HG03139 (cell line): ENCODE measurements at regions not wholly inside any gene's neighbourhood (a gene's known extent, or its start where the extent isn't known, plus 50 kb on each side); places are given as distances from the start of the nearest gene placed in this dataset.

Experiments used
- ATAC-seq: cut with Tn5 transposase; IDR thresholded peaks from one replicate; pipeline ENCODE4 v1.9.1; 2021; ENCODE audit not compliant: unreplicated experiment

DNA sequence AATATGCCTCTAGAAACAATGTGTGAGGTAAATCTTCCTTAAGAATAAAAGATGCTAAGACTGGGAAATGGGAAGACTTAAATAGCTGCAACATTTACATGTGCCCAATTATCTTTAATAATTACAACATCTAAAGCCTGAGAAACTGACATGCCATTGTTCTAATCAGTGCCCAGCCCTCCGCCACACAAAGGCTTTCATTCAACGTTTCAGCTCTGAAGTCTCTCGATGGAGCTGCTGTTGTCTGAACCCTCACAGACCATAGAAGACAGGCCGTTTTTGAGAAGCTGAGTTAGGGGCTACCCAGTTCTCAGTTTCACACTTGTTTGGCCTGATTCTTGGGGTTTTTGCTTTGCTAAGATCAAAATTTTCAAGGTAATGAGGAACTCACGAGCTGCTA, 315.4 kb upstream of the CHST9 start:
- ATAC-seq, result no peak

DNA sequence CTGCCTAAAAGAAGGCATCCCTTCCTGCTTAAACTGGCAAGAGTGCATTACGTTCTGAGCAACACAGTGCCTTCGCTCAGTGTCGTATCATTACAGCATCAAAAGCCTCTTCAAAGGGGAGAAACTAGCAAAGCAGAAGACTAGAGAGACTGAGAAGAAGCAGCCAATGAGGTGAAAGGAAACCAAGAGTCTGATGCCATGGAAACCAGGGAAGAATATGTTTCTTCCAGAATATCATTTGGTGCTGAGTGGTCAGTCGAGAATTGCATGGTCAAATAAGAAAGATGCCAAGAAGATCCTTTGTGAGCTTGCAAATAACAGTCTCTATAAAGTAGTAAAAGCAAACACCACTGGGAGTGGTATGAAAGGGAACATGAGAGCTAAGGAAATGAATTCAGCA, 312.1 kb upstream of the CHST9 start:
- no peak for ATAC-seq

DNA sequence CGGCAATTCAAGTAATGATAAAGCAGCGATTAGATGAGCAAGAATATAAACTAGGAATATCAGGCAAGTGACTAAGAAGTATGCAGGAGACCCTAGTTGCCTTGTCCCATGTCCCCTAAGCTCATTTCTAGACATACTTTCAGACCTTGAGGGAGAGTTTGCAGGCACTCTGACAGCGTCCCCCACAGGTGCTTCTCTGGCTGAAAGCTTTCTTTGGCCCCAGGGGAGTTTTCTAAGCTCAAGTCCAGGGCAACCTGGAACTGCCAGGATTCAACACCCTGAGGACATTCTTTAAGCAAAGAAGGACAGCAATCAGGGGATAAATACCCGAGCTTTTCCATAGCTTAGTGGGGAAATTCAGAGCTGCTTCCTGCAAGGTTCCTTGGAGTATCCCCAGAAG, 308.1 kb upstream of the CHST9 start:
- no peak for ATAC-seq

DNA sequence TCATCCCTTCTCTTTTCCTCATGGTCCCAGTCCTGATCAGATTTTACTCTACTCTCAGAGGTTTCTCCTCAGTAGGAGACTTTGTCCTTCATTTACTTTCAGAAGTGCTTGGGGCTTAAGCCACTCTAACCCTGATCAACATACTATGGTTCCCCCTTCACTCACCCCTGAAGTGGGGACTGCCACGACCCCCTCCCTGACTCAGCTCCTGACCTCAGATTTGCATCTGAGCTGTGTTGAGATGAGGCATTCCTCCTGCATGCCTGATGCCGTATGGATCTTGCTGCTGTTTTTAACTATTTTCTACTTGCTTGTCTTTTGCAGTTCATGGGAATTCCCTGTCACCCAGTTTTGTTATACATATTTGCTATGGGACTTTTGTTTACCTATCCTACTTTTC, 306.7 kb upstream of the CHST9 start:
- ATAC-seq, result no peak

DNA sequence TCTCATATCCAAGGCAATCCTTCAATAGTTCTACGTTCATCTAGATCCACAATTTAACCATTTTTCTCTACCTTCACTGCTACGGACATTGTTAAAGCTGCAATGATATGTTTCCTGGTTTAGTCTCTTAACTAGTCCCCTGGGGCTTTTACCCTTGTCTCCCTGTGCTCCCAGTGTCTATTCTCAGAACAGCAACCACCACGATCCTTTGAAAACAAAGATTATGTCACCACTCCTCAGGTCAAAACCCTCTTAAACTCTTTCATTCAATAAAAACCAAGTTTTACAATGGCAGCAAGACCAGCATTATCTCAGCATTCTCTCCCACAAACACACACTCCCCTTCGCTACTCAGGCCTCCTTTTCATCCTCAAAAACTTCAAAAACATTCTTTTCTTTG, 298.2 kb upstream of the CHST9 start:
- no peak for ATAC-seq

DNA sequence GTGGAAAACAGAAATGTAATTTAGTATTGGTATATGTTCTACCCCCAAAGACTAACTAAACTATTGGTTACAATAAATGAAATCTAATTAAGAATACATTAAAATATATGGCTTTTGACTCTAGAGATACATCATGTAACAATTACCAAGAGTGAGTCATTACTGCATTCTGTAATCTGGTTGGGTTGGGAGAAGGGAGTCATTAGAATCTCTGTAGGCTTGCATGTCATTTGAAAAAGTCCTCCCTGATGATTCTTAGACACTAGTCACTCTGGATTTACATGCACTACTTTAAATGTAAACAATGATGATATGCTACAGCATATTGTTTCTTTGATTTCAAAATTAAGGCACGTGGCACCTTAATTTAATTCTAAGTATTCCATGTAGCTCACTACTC, 293.4 kb upstream of the CHST9 start:
- no peak for ATAC-seq

DNA sequence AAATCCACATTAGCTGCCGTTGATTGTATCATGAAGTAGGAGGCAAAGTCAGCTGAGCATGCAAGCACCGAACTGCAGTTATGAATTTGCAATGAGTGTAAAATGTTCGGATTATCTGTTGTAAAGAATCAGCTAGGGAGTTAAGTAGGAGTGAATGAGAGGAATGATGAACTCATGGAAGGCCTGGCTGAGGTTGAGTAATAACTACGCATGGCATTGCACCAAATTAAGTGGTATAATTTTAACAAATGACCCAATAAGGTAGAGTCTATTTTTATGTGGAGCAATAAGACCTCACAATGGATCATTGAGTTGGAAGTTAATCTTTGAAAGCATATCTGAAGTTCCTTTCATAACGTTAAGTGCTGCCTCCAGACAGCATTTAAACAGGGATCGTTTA, 288.2 kb upstream of the CHST9 start:
- ATAC-seq, result no peak

DNA sequence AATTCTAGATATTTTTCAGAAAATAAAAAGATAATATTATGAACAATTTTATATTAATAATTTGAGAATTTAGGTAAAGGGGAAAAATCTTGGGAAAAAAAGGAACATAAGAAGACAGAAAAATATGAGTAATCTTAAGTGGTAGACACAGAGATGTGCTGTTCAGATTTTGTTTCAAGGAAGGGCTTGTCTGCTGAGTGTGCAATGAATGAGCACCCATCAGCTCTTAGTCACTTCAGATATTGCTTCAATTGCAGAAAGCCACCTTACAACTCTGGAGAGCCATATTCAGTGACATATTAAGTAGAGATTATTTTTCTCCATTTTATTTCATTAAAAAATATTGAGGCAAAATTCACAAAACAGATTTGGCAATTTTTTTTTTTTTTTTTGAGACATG, 282.0 kb upstream of the CHST9 start:
- ATAC-seq, result no peak

DNA sequence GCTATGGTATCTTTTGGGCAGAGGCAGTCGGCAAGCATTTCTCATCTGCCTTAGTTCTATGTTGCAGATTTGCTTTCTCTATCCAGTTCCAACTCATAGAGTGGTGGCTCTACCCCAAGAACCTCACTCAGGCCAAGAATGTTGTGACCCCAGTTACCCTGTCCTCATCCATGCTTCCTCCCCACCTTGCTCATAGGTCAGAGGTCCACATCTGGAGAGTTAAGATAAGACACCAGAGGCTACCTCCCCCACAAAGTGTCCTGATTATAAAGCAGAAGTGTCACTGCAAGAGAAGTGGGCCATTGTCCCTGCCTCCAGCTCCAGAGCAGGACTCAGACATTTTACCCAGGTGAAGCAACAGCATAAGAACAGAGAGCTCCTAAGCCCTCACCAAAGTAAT, 276.8 kb upstream of the CHST9 start:
- ATAC-seq, result no peak

DNA sequence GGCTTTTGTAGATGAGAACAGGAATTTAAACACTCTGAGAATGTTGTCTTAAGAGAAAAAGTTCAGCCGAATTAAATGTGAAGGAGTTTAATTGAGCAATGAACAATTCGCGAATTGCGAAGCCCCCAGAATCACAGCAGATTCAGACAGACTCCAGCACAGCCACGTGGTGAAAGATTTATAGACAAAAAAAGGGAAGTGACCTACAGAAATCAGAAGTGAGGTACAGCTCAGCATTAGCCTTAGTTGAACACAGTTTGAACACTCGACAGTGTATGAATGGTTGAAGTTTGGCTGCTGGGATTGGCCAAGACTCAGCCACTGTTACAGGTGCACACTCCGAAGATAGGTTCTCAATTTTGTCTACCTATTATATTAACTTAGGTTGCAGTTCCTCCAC, 264.0 kb upstream of the CHST9 start:
- ATAC-seq, result no peak

DNA sequence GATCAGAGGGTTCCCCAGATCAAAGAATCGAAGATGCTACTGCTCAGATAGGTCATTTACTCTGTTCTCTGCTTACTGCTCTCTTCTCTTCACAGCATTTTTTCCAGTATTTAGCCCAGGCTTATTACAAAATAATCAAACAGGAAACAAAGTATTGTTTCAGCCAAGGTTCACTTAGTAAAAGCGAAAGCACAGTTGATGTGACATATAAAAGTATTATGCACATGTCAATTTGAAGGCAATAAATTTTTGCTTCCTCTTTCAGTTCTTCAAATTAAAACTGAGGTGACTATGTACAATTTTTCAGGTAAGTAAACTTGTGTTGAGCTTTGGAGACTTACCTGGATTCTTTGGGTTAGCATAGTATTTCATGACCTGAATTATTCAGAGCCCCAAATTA, 262.8 kb upstream of the CHST9 start:
- no peak for ATAC-seq

DNA sequence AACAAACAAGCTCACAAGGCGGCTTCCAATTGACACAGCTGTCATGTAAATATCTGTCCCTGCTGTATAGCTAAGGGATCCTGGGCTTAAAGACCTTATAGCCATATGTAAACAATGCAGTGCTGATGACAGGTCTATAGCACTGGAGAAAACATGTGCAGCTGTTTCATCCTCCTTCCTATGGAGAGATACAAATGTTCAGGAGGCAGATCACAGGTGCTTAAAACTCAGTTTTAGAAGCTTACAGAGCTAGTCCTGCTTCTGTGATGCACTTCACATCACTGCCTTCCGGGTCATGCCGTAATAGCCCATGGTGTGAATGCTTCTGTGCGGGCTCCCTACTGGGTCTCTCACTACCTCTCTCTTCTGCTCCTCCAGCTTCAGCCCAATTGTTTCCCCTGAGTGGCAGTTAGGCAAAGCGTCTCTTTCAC, 262.4 kb upstream of the CHST9 start:
- ATAC-seq, result no peak

DNA sequence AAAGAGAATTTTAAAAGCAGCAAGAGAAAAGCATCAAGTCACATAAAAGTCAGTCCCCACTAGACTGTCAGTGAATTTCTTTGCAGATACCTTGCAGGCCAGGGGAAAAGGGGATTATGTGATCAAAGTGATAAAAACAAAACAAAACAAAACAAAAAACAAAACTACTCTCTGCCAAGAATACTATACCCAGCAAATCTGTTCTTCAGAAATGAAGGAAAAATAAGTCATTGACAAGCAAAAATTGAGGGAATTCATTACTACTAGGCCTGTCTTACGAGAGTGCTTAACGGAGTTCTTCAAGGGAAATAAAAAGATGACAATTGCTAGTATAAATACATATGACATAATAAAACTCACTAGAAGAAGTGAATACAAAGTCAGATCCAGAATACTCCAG, 245.5 kb upstream of the CHST9 start:
- ATAC-seq, result no peak

DNA sequence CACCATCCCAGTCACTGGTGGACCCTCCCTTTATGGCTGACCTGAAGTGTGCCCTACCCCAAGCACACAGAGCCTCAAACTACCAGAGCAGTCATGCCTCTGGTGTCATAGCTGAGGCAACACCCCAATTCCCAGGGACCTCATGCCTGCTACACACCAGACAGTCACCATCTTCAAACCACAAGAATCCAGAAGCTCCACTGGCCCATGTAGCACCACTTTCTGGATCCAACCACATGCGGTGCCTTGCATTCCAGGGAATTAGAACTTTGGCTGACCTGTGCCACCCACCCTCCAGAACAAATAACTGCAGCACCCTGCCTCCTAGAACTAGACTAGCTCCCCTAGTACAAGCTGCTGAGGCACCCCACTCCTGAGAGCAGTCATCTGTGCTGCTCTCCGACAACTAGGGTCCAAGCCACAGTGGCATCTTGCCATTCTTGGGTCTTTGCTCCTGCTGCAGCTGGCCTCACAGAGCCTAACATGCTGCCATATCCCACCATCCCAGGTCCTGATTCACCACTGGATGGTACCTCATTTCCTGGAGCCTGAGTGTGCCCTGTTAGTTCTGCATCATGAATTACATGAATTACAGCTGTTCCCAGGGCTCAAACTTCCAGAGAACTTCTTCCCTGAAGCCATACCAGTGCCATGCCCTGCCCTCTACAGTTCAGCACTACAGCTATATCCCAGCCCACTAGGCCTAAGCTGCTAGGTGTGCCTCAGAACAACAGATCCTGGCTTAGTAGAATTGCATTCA, 243.8 kb upstream of the CHST9 start:
- ATAC-seq, result no peak

DNA sequence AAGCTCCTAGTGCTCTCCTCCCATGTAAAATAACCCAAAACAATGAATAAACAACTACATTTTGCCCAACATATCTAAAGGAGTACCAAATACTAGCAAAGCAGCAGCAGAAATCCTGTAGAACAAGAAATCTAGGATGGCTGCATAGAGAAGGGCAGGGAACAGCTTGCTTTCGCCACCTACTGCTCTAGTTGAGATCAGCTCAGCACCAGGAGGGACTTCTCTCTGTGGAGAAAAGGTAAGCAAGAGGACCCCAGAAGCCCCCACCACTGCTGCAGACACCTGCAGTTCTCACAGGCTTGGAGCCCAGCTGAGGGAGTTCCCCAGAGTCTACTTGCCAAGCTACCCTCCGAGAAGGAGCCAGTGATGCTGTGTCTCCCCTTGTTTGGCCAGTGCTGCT, 243.0 kb upstream of the CHST9 start:
- ATAC-seq, result no peak

DNA sequence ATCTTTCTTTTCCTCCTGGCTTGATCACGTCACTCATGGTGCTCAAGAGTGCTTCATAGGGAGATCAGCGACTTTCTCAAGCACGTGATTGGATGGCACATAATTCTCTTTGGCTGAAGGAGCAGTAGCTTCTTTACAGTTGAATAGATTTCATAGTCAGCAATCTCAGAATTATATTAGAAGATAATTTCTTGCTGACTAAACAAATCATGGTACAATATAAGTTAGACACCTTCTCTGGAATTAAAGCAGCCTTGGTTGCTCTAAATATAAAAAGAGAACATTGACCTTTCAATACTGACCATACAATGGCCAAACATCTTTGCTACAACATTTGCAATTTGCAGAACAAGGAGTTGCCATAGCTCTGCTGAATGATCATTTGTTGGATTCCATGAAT, 238.5 kb upstream of the CHST9 start:
- no peak for ATAC-seq

DNA sequence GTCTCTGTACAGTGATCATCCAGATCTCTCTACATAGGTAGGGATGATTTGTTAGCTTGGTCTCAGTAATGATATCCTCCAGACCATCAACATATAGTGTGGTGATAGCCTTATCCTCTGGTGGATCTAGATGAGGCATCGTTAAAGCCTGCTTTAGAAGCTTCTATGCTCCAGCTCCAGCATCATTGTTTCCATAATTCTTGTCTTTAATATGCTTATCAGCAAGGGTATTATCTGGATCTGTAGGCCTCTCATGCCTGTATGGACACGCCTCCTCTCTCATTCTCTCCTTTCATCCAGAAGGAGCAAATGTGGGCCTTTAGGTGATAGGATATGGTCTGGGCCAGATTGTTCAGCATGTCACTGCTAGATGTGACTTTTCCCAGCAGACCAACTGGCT, 234.5 kb upstream of the CHST9 start:
- no peak for ATAC-seq

DNA sequence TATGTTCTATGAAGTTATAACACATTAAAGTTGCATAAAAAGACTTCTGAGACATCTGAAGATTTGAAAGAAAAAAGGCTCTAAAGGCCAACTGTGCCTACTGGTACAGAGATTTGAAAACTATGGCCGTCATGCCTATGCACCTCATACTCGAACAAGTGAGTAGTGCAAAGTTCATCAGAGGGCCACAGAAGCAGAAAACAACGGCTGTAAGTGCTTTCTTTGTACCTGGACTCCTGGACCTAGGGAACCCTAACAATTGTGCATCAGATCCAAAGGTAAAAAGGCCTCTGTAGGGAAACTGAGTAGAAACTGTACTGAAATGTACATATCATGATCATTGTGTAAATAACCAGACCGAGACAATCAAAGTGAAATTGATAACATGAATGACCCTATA, 230.4 kb upstream of the CHST9 start:
- no peak for ATAC-seq

DNA sequence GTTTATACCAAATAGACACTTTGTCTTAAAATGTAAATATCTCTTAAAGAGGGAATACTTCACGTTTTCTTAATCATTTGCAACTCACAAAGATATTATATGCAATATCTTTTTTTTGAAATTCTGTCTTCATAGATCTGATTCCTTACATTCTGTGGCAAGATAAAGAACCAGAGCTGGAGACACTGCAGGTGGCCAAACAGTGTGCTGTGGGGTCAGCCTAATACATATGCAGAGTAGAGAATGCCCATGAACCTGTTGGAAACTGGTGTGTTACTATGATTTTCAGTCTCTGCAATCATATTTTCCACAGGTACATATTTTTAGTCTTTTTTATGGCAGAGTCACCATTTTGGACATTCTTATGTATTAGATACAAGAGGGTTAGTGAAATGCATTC, 229.6 kb upstream of the CHST9 start:
- no peak for ATAC-seq

DNA sequence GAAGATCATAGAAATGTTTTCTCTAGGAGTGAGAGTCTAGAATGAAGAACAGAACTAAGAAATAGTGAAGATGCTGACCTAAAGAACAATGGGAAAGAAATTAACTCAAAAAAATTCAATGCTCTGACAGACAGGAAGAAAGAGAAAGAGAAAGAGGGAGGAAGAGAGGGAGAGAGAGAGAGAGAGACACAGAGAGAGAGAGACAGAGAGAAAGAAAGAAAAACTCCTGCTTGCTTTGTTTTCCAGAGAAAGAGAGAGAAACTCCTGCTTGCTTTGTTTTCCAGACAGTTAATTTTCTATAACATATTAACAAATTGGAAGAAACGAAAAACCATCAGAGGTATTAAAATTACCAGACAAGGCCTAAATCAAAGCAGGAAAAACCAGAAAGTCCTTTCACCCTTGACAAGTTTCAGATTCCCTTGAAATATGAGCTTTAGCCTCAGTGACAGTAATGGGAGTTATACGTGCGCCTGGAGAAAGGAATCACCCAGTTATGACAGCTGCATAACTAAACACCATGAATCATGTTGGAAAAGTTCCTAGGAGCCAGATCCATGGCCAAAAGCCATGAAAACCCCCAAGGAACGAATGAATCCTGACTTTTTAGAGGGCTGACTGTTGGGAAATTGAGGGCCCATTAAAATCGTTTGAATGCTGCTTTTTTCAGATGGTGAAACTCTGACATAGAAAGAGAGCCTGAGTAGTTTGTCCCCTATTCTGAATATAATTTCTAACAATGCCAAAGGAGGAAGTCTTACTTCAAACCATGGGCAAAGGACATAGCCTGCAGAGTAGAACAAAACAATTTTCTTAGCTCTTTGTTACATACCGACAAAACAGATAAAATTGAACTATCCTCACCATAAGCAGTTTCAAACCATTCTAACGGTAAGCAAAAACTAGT, 228.6 kb upstream of the CHST9 start:
- ATAC-seq, result no peak

DNA sequence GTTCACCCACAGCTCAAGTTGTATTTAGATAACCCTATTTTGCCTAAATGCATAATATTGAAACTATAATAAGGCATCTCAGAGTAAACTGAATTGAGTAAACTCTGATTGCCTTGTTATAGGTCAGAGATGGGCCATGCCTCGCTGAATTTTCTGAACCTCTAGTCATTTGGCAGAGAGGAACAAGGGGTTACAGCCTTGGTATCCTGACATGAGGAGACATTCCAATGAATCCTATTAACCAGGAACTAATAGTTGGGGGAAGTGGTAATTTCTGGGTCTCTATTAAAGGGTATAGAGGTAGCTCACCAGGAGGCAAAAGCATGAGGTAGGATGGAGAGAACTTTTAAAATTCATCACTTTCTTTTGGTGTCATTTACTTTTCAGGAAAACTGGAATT, 227.4 kb upstream of the CHST9 start:
- ATAC-seq, result no peak

DNA sequence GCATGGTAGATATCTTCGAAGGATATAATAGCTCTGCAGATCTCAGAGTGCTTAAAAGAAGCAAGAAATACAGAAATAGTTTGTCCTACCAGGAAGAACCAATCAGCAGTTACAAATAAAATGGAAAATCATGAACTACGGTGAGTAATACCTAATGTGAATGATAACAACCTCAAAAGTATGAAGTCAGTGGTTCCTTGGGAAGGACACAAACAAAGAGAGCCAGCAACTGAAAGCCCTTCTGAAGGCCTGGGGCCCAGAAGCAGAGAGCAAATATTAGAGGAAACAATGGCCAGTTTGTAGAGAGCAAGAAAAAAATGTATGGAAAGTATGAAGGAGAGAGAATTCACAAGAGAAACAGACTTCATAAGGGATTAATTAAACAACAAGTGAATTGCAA, 226.8 kb upstream of the CHST9 start:
- no peak for ATAC-seq
